Osteoblast (primary cell): ENCODE measurements at regions not wholly inside any gene's neighbourhood (a gene's known extent, or its start where the extent isn't known, plus 50 kb on each side); places are given as distances from the start of the nearest gene placed in this dataset.
"Not testable (repeated sequence)": the region's sequence is repeated elsewhere in the genome, so short reads cannot be mapped to it uniquely, and the experiment has no call there.

Experiments
- DNase-seq: peaks from one replicate; pipeline ENCODE4 v3.0.0; 2011; ENCODE audit warnings: low spot score, mixed read lengths; ENCODE audit not compliant: insufficient read length; ENCODE audit errors: missing footprints
- H2AFZ ChIP-seq: 2 replicates; pipeline ENCODE4 v1.6.0; 2011; ENCODE audit warnings: mild to moderate bottlenecking, low read length
- H3K27ac ChIP-seq: 2 replicates; pipeline ENCODE4 v1.5.1; 2011; ENCODE audit warnings: mild to moderate bottlenecking, low read depth, low read length, moderate library complexity
- H3K27me3 ChIP-seq: 2 replicates; pipeline ENCODE4 v1.6.0; 2012; ENCODE audit warnings: mild to moderate bottlenecking, control low read depth, inconsistent platforms, low read length, moderate library complexity; ENCODE audit not compliant: insufficient read depth
- H3K36me3 ChIP-seq: 2 replicates; pipeline ENCODE4 v1.5.1; 2011; ENCODE audit warnings: mild to moderate bottlenecking, low read length, control low read depth, moderate library complexity; ENCODE audit not compliant: insufficient read depth
- H3K4me1 ChIP-seq: 2 replicates; pipeline ENCODE4 v1.5.1; 2011; ENCODE audit warnings: mild to moderate bottlenecking, low read length, control low read depth, moderate library complexity; ENCODE audit not compliant: insufficient read depth
- H3K4me2 ChIP-seq: 2 replicates; pipeline ENCODE4 v1.6.0; 2011; ENCODE audit warnings: mild to moderate bottlenecking, low read length; ENCODE audit not compliant: insufficient read depth
- H3K4me3 ChIP-seq: fragments of 200-600 bp; sonication (generic); 3 replicates; pipeline ENCODE4 v1.5.1; 2012; ENCODE audit warnings: mild to moderate bottlenecking, low read length, inconsistent platforms; ENCODE audit not compliant: insufficient read depth
- H3K79me2 ChIP-seq: 2 replicates; pipeline ENCODE4 v1.6.0; 2012; ENCODE audit warnings: mild to moderate bottlenecking, low read length, control low read depth, inconsistent platforms; ENCODE audit not compliant: insufficient read depth
- H3K9me3 ChIP-seq: 2 replicates; pipeline ENCODE4 v1.5.1; 2011; ENCODE audit warnings: low read depth, low read length, control low read depth
- H4K20me1 ChIP-seq: 2 replicates; pipeline ENCODE4 v1.6.0; 2012; ENCODE audit warnings: mild to moderate bottlenecking, low read length, control low read depth; ENCODE audit not compliant: insufficient read depth
- CTCF ChIP-seq: IDR thresholded peaks from 2 replicates; pipeline ENCODE4 v1.5.1; 2011; ENCODE audit warnings: mild to moderate bottlenecking, low read depth, low read length, moderate library complexity; ENCODE audit errors: extremely low read depth

- DNase-seq = no peak
- no peak for TF ChIP-seq CTCF
- H3K27me3 ChIP-seq = no peaks in the 10 kb centered on the region
- no peak overlapping the region for H3K4me3 ChIP-seq
- no peaks in the 10 kb centered on the region for H3K36me3 ChIP-seq
- no peak overlapping the region for H3K4me2 ChIP-seq
- no peak overlapping the region for H3K27ac ChIP-seq
- H4K20me1 ChIP-seq = no peaks in the 10 kb centered on the region
- H3K9me3 ChIP-seq = no peaks in the 10 kb centered on the region
- no peak overlapping the region for H2AFZ ChIP-seq
- H3K79me2 ChIP-seq = no peaks in the 10 kb centered on the region
- H3K4me1 ChIP-seq = no peaks in the 10 kb centered on the region
Observed at GRCh38 chr14:40216976-40217375, 784.7 kb upstream of the FBXO33 start.

DNA sequence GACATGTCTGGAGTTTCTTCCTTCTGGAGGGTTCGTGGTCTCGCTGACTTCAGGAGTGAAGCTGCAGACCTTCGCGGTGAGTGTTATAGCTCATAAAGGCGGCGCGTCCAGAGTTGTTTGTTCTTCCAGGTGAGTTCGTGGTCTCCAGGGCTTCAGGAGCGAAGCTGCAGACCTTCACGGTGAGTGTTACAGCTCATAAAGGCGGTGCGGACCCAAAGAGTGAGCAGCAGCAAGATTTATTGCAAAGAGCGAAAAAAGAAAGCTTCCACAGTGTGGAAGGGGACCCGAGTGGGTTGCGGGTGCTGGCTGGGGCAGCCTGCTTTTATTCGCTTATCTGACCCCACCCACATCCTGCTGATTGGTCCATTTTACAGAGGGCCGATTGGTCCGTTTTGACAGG is 784.2 kb upstream of the FBXO33 start:
- not testable (repeated sequence) for H3K79me2 ChIP-seq, DNase-seq, H3K36me3 ChIP-seq, H2AFZ ChIP-seq, H3K4me1 ChIP-seq, H4K20me1 ChIP-seq, H3K27ac ChIP-seq, H3K27me3 ChIP-seq, H3K4me3 ChIP-seq, H3K9me3 ChIP-seq, H3K4me2 ChIP-seq

DNA sequence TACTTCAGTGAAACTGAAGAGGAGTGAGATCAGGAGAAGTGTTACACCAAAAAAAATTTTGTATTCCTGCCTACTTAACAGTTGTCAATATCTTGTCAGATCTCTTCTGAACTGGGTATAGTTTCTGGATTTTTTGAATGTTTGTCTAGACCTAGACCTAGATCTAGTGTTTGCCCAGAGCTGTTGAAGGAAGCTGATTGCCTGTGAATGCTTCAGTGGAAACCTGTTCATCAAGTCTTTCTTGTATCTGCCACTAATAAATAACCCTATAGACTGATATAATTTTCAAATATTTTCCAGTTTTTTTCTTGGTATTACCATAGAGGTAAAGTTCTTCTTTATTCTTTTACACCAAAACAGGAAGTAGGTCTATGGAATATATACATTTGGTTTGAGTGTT is 781.5 kb upstream of the FBXO33 start:
- no peak overlapping the region for H3K4me2 ChIP-seq
- no peaks in the 10 kb centered on the region for H3K27me3 ChIP-seq
- no peak overlapping the region for H2AFZ ChIP-seq
- TF ChIP-seq CTCF = no peak
- no peak for DNase-seq
- no peak overlapping the region for H3K27ac ChIP-seq
- H3K4me3 ChIP-seq = no peak overlapping the region
- no peaks in the 10 kb centered on the region for H3K4me1 ChIP-seq
- H4K20me1 ChIP-seq = no peaks in the 10 kb centered on the region
- no peaks in the 10 kb centered on the region for H3K36me3 ChIP-seq
- no peaks in the 10 kb centered on the region for H3K9me3 ChIP-seq
- no peaks in the 10 kb centered on the region for H3K79me2 ChIP-seq

DNA sequence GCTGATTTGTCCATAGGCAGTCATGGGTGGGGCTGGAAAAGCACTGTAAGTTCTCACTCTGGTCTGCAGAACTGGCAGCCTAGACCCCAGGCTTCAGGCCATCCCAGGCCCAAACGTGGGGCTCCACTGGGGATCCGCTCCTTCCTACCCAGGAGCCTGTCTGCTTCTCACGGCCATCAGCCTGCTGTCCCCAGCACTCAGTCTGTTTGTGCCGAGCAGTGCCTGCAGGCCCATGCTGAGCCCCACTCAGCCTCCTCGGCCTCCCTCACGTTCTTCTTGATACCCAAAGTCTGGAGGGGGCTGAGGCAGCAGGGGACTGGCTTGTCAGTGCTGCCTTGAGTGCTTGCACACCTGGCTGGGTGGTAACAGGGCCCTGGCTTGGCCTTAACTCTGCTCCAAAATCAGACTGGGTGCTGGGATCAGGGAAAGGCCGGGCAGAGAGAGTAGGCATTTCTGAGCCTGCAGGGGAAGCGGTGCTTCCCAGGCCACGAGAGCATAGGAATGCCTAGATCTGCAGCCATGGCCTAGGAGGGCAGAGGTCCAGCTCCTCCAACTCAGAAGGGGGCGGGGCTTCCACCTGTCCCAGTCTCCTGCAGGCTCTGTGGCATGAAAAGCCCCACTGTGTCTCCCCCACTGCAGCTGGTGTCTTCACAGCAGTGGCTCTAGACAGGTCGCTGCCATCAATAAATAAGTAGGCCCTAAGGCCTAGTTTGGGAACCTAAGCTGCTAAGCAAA is 772.4 kb upstream of the FBXO33 start:
- no peaks in the 10 kb centered on the region for H4K20me1 ChIP-seq
- no peak overlapping the region for H3K4me2 ChIP-seq
- H3K4me1 ChIP-seq = no peaks in the 10 kb centered on the region
- H3K27ac ChIP-seq = no peak overlapping the region
- H3K79me2 ChIP-seq = no peaks in the 10 kb centered on the region
- no peaks in the 10 kb centered on the region for H3K27me3 ChIP-seq
- no peak overlapping the region for H3K4me3 ChIP-seq
- H3K9me3 ChIP-seq = peaks cover 8% of the 10 kb centered on the region
- no peak overlapping the region for H2AFZ ChIP-seq
- H3K36me3 ChIP-seq = no peaks in the 10 kb centered on the region
- no peak for TF ChIP-seq CTCF
- DNase-seq = no peak
